A673 (cell line): ENCODE measurements at regions not wholly inside any gene's neighbourhood (a gene's known extent, or its start where the extent isn't known, plus 50 kb on each side); places are given as distances from the start of the nearest gene placed in this dataset.

Experiments
- BruUV-seq: library from RNA; stranded (reverse); fragments of 400-500 nt; replicated peaks from 2 replicates; lab custom pipeline; 2021; lab: Mats Ljungman, UMichigan
- CTCF ChIA-PET: fragments of 300-600 bp; sonication (Branson Sonifier 250); formaldehyde crosslinking; loops from one replicate; lab custom pipeline; 2022; ENCODE audit warnings: antibody characterized with exemption; lab: Charles Lee
- POLR2A ChIA-PET: fragments of 300-600 bp; sonication (Branson Sonifier 250); formaldehyde crosslinking; loops from one replicate; lab custom pipeline; 2022; ENCODE audit warnings: antibody characterized with exemption; ENCODE audit not compliant: low non-redundant PET; lab: Charles Lee
- DNase-seq: peaks from one replicate; pipeline ENCODE4 v3.0.0-alpha.2; 2015; ENCODE audit warnings: low spot score
- H3K27ac ChIP-seq: fragments of 200-600 bp; sonication (generic); 2 replicates; pipeline ENCODE4 v1.5.1; 2016; ENCODE audit warnings: mixed run types, low read depth, mild to moderate bottlenecking, mixed read lengths, antibody characterized with exemption, low read length; ENCODE audit not compliant: poor library complexity, severe bottlenecking
- H3K27me3 ChIP-seq: fragments of 200-600 bp; sonication (generic); replicated peaks from 2 replicates; pipeline ENCODE4 v1.6.1; 2017; ENCODE audit warnings: mixed run types, low read depth, mild to moderate bottlenecking, mixed read lengths, antibody characterized with exemption, low read length; ENCODE audit not compliant: insufficient read depth, poor library complexity
- H3K36me3 ChIP-seq: fragments of 200-600 bp; sonication (generic); 2 replicates; pipeline ENCODE4 v1.6.1; 2016; ENCODE audit warnings: mixed run types, mild to moderate bottlenecking, mixed read lengths, antibody characterized with exemption, low read length; ENCODE audit not compliant: insufficient read depth, poor library complexity, severe bottlenecking
- H3K4me1 ChIP-seq: fragments of 200-600 bp; sonication (generic); 2 replicates; pipeline ENCODE4 v1.6.1; 2017; ENCODE audit warnings: mixed run types, mild to moderate bottlenecking, mixed read lengths, antibody characterized with exemption, low read length; ENCODE audit not compliant: insufficient read depth, poor library complexity, severe bottlenecking
- H3K4me3 ChIP-seq: fragments of 200-600 bp; sonication (generic); 2 replicates; pipeline ENCODE4 v1.5.1; 2016; ENCODE audit warnings: low read depth, mixed run types, mild to moderate bottlenecking, mixed read lengths, low read length; ENCODE audit not compliant: poor library complexity, severe bottlenecking
- H3K9me3 ChIP-seq: fragments of 200-600 bp; sonication (generic); 2 replicates; pipeline ENCODE4 v1.6.1; 2016; ENCODE audit warnings: mixed run types, low read depth, mild to moderate bottlenecking, mixed read lengths, antibody characterized with exemption, low read length; ENCODE audit not compliant: poor library complexity, severe bottlenecking
- EZH2 ChIP-seq: fragments of 200-600 bp; sonication (generic); IDR thresholded peaks from 2 replicates; pipeline ENCODE4 v1.6.1; 2017; ENCODE audit warnings: borderline replicate concordance, low read depth, mild to moderate bottlenecking, mixed read lengths, antibody characterized with exemption, low read length; ENCODE audit not compliant: poor library complexity, severe bottlenecking
- intact Hi-C: fragments of 100-400 bp; cut with micrococcal nuclease; formaldehyde crosslinking; loops from one replicate; pipeline ENCODE4 v1.10.0; 2022; ENCODE audit not compliant: unreplicated experiment
- TF ChIP-seq, protein P1 (sequence below): fragments of 300-800, 200-600 bp; sonication (generic); conservative IDR thresholded peaks from 2 replicates; pipeline ENCODE4 v1.5.1; 2017; ENCODE audit warnings: low read depth, mild to moderate bottlenecking, antibody characterized with exemption, low read length, moderate library complexity, mixed read lengths

DNA sequence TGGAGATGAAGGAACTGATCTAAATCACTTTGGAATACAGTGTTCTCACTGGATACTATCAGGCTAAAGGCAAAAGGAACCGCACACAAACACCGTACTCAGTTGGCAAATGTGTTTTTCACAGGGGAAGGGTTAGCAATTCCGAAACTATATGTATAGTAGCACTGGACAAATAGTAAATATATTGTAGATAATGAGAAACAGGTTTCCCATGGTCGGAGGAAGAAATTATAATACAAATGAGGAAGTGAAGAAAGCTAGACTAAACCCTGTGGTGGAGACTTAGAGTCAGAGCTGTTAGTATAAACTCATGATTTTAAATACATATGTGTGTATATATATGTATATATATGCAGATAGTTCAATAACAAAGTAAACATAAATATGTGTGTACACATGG is 414.1 kb upstream of the SALL1 start:
- Histone ChIP-seq H3K4me3 (no peak overlapping the region), H3K4me1 (peaks cover 26% of the 10 kb centered on the region), H3K9me3 (no peaks in the 10 kb centered on the region), H3K27me3 (no peaks in the 10 kb centered on the region), H3K27ac (no peak overlapping the region), H3K36me3 (no peaks in the 10 kb centered on the region)
- BruUV-seq: no TSS peak
- ChIA-PET POLR2A (no interaction called here), CTCF (no interaction called here)
- intact Hi-C loops: loop anchor here (5.0 kb wide), 1 partner anchor 72 kb away; no protein-coding TSS in a partner anchor
- DNase-seq: no peak
- TF ChIP-seq, protein P1, sequence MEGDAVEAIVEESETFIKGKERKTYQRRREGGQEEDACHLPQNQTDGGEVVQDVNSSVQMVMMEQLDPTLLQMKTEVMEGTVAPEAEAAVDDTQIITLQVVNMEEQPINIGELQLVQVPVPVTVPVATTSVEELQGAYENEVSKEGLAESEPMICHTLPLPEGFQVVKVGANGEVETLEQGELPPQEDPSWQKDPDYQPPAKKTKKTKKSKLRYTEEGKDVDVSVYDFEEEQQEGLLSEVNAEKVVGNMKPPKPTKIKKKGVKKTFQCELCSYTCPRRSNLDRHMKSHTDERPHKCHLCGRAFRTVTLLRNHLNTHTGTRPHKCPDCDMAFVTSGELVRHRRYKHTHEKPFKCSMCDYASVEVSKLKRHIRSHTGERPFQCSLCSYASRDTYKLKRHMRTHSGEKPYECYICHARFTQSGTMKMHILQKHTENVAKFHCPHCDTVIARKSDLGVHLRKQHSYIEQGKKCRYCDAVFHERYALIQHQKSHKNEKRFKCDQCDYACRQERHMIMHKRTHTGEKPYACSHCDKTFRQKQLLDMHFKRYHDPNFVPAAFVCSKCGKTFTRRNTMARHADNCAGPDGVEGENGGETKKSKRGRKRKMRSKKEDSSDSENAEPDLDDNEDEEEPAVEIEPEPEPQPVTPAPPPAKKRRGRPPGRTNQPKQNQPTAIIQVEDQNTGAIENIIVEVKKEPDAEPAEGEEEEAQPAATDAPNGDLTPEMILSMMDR: no peak
- TF ChIP-seq EZH2: no peak

DNA sequence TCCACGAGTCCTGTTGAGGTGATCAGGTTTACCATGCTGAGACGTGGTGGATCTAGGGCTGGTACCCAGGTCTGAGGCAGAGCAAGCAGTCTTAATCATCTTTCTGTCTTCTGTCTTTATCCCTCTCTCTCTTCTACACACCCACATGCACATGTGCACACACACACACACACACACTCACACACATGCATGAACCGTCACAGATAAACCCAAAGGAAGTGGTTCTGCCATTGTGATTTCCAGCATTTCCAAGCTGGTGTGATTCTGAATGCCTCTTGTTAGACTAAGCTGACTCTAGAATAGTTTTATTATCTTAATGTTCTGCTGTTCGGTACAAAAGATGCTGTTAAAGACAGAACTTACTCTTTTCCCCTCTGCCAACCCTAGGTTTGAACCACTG is 411.8 kb upstream of the SALL1 start:
- peaks cover 4% of the 10 kb centered on the region for H3K4me1 ChIP-seq
- no peaks in the 10 kb centered on the region for H3K27me3 ChIP-seq
- H3K4me3 ChIP-seq: no peak overlapping the region
- DNase-seq: no peak
- CTCF ChIA-PET: no interaction called here
- H3K27ac ChIP-seq: no peak overlapping the region
- intact Hi-C loops: no loop called here
- POLR2A ChIA-PET: no interaction called here
- no TSS peak for BruUV-seq
- TF ChIP-seq, protein P1: no peak
- no peak for TF ChIP-seq EZH2
- H3K9me3 ChIP-seq: no peaks in the 10 kb centered on the region
- no peaks in the 10 kb centered on the region for H3K36me3 ChIP-seq

DNA sequence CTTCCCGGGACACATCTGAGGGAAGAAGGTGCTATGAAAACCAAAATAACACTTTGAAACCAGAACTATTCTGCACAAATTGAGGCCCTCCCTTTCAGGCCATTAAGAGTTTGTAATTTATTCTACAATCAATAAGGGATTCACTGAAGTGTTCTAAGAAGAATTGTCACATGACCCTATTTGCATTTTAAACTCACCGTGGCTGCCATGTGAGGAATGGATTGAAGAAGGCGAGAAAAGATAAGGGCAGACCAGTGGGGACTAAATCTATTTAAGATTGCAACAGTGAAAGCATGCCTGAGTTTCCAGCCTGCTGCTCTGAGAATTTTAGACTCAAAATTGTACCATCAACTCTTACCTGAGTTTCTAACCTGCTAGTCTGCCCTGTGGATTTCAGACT is 408.8 kb upstream of the SALL1 start:
- H3K9me3 ChIP-seq: no peaks in the 10 kb centered on the region
- ChIA-PET POLR2A (no interaction called here), CTCF (no interaction called here)
- no peaks in the 10 kb centered on the region for H3K36me3 ChIP-seq
- BruUV-seq: no TSS peak
- intact Hi-C loops: loop anchor here (10.0 kb wide), 1 partner anchor 415 kb away; no protein-coding TSS in a partner anchor
- H3K27ac ChIP-seq: no peak overlapping the region
- peaks cover 17% of the 10 kb centered on the region for H3K4me1 ChIP-seq
- H3K27me3 ChIP-seq: no peaks in the 10 kb centered on the region
- TF ChIP-seq EZH2: no peak
- TF ChIP-seq, protein P1: no peak
- DNase-seq: no peak
- H3K4me3 ChIP-seq: no peak overlapping the region
